Lower leg skin (tissue), 4 donors: ENCODE measurements at regions not wholly inside any gene's neighbourhood (a gene's known extent, or its start where the extent isn't known, plus 50 kb on each side); places are given as distances from the start of the nearest gene placed in this dataset.

Source experiments
- DNase-seq, 2 donors: peaks; one replicate each; pipeline ENCODE4 v3.0.0-alpha.2; 2019; ENCODE audit warnings: low spot score in 2 of 2
- H3K4me3 ChIP-seq: fragments of 200-600 bp; sonication (generic); 2 replicates; pipeline ENCODE4 v1.5.1; 2017; ENCODE audit warnings: mild to moderate bottlenecking, low read depth; ENCODE audit not compliant: poor library complexity, severe bottlenecking
- CTCF ChIP-seq, 3 donors: fragments of 450-650 bp; IDR thresholded peaks; one replicate each; pipeline ENCODE4 v1.5.1; 2016; ENCODE audit warnings: antibody characterized with exemption in 3 of 3, mild to moderate bottlenecking in 3 of 3, moderate library complexity in 2 of 3
- POLR2A ChIP-seq, 2 donors: fragments of 450-650 bp; IDR thresholded peaks; one replicate each; pipeline ENCODE4 v1.6.1; 2016 to 2017; ENCODE audit warnings: antibody characterized with exemption in 2 of 2, mild to moderate bottlenecking in 1 of 2, moderate library complexity in 1 of 2
- WGBS, 2 donors: methylation state at CpG; one replicate each; pipeline ENCODE4 v1.1.5; 2018; 5-methylcytosine and 5-hydroxymethylcytosine counted together
- intact Hi-C: fragments of 100-400 bp; cut with DNase I; formaldehyde crosslinking; loops from one replicate; pipeline ENCODE4 v1.15.0; 2023; ENCODE audit warnings: low total_unique reads

- DNase-seq = no peak
- TF ChIP-seq POLR2A (IDR thresholded peaks at IDR 0.05) (no peak), CTCF (IDR thresholded peaks at IDR 0.05) (no peak)
- intact Hi-C loops = no loop called here
- H3K4me3 ChIP-seq = no peak overlapping the region
- WGBS, 2 donors = 68 to 70% methylated on average over 1 of the region's 1 CpG
Observed at GRCh38 chr2:139271879-139272278, 491.7 kb upstream of the NXPH2 start.

- no peak for DNase-seq
- TF ChIP-seq CTCF (IDR thresholded peaks at IDR 0.05) (no peak), POLR2A (IDR thresholded peaks at IDR 0.05) (no peak)
- 85 to 94% methylated on average over 2 of the region's 2 CpGs for WGBS, 2 donors
- intact Hi-C loops = no loop called here
- H3K4me3 ChIP-seq = no peak overlapping the region
Observed at GRCh38 chr2:139271149-139271548, 491.0 kb upstream of the NXPH2 start.

GRCh38 chr2:139260052-139260430 lies 479.9 kb upstream of the NXPH2 start:
- H3K4me3 ChIP-seq = no peak overlapping the region
- no peak for DNase-seq
- intact Hi-C loops = no loop called here
- TF ChIP-seq POLR2A (IDR thresholded peaks at IDR 0.05) (no peak), CTCF (IDR thresholded peaks at IDR 0.05) (no peak)
- WGBS, 2 donors = 73 to 81% methylated on average over 2 of the region's 2 CpGs

GRCh38 chr2:139259422-139260051 lies 479.3 kb upstream of the NXPH2 start:
- no peak overlapping the region for H3K4me3 ChIP-seq

GRCh38 chr2:139241286-139241685 lies 461.1 kb upstream of the NXPH2 start:
- 85 to 87% methylated on average over 3 of the region's 3 CpGs for WGBS, 2 donors
- DNase-seq = no peak
- no peak for TF ChIP-seq CTCF (IDR thresholded peaks at IDR 0.05)
- no peak for TF ChIP-seq POLR2A (IDR thresholded peaks at IDR 0.05)
- intact Hi-C loops = no loop called here
- no peak overlapping the region for H3K4me3 ChIP-seq

More at GRCh38 chr2:139259422-139260051, 479.3 kb upstream of the NXPH2 start:
- intact Hi-C loops = no loop called here
- DNase-seq = no peak
- TF ChIP-seq POLR2A (IDR thresholded peaks at IDR 0.05) = no peak
- TF ChIP-seq CTCF (IDR thresholded peaks at IDR 0.05) = no peak
- 84 to 89% methylated on average over 5 of the region's 5 CpGs for WGBS, 2 donors

GRCh38 chr2:139237023-139237422 lies 456.8 kb upstream of the NXPH2 start:
- DNase-seq = no peak
- no peak for TF ChIP-seq POLR2A (IDR thresholded peaks at IDR 0.05)
- no peak for TF ChIP-seq CTCF (IDR thresholded peaks at IDR 0.05)
- intact Hi-C loops = no loop called here
- WGBS, 2 donors = 73 to 77% methylated on average over 3 of the region's 3 CpGs
- no peak overlapping the region for H3K4me3 ChIP-seq
